ENCODE measurements at regions not wholly inside any gene's neighbourhood (a gene's known extent, or its start where the extent isn't known, plus 50 kb on each side); places are given as distances from the start of the nearest gene placed in this dataset.

DNA sequence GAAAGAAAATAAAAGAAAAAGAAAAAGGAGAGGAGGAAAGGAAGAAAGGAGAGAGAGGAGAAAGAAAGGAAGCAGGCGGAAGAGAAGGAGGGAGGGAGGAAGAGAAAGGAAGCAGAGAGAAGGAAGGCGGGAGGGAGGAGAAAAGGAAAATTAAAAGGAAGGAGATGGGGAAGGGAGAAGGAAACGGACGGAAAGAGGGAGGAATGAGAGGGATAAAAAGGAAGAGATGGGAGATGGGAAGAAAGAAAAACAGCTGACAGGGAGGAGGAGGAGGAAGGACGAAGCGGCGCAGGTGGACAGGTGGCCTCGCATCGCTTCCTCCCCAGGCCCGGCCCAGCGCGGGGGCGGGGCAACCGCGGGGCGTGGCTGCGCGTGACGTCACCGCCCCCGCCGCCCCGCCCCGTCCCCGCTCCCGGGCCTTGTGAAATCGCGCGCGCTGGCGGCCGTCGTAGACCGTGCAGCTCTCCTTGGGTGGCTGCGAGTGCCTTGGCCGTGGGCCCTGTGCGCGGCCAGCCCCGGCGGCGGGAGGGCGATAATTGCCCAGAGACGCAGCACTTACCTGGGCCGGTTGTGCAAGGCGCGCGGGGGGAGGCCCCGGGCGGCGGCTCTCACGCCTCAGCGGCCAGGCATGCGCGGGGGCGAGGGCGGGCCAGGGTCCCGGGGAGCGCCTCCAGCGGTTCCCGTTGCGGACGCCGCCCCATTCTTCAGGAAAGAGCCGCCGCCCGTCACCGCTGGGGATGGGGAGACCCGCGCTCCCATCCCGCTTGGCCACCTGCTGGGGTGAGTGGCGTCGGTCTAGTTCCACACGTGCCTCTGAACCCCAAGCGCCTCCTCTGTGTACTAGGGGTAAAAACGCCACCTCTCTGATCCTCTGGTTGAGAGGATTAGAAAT lies 49.6 kb upstream of the FOXE1 start (continued):
- peak; percentile 27; the same call in 1 of the 2 replicates for TF ChIP-seq CBX1 (IDR thresholded peaks at IDR 0.05; ENCODE audit: low read depth)
- peak; percentile 26 for TF ChIP-seq HNRNPLL (IDR thresholded peaks at IDR 0.05; ENCODE audit: low read depth, low read length, poor library complexity, severe bottlenecking)
- TF ChIP-seq TEAD2 (tag; IDR thresholded peaks at IDR 0.05): no peak
- TF ChIP-seq, protein P1, sequence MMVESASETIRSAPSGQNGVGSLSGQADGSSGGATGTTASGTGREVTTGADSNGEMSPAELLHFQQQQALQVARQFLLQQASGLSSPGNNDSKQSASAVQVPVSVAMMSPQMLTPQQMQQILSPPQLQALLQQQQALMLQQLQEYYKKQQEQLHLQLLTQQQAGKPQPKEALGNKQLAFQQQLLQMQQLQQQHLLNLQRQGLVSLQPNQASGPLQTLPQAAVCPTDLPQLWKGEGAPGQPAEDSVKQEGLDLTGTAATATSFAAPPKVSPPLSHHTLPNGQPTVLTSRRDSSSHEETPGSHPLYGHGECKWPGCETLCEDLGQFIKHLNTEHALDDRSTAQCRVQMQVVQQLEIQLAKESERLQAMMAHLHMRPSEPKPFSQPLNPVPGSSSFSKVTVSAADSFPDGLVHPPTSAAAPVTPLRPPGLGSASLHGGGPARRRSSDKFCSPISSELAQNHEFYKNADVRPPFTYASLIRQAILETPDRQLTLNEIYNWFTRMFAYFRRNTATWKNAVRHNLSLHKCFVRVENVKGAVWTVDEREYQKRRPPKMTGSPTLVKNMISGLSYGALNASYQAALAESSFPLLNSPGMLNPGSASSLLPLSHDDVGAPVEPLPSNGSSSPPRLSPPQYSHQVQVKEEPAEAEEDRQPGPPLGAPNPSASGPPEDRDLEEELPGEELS (CRISPR knock-in tag; IDR thresholded peaks at IDR 0.05; ENCODE audit: borderline replicate concordance): no peak
- no peak for TF ChIP-seq NR1H2 (CRISPR knock-in tag; IDR thresholded peaks at IDR 0.05)
- TF ChIP-seq LCOR (CRISPR knock-in tag; IDR thresholded peaks at IDR 0.05): no peak
- TF ChIP-seq, protein P2, sequence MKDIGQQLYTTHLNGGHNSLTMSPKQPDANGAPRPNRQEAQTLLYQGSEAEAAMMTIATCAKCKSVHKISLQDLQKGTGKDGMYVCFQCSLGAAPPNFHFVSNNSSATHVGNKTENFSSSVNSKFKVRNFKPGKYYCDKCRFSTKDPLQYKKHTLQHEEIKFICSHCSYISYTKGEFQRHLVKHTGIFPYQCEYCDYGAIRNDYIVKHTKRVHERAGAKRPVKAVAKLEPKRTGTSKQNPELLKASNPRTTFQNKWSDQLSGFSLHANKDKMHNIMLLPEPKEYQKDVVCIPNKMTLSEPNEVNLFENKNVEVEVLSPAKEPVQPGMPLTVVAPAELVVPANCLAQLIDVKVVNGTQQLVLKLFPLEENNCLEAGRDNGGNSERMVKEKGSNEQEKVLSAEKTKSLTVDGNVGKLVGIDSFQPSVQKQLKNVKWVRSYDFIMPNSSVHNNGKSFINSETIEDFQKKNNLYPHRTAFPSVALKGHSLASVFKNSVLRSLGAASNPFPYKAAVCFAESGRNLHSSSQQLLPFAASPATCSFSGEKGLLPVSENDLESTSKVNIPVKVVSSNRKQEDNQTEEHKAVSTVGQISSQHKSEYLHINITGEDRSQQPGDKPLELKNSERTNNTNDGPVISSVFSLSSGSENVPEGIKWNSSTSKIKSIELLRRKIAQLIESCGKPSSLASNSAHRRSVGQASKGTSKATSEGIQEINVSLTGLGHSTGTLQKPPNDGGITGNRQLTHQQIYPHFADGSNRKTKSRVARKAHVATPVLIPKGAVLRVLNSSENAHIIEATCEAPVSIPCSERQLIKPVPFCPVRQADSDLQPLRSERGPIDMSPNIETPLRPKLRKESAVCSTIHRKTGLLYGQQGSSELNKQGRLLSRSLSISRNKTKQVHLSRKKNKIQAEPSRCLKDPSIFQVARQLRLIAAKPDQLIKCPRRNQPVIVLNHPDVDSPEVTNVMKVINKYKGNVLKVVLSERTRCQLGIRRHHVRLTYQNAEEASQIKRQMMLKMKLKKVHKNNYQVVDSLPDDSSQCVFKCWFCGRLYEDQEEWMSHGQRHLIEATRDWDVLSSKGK (CRISPR knock-in tag; IDR thresholded peaks at IDR 0.05): no peak
- TF ChIP-seq FIP1L1 (IDR thresholded peaks at IDR 0.05; ENCODE audit: low read depth, low read length, poor library complexity, severe bottlenecking): peak; percentile 19
- TF ChIP-seq MEIS2 (IDR thresholded peaks at IDR 0.05; ENCODE audit: partially characterized antibody): peak; percentile 16
- peak; percentile 75 for TF ChIP-seq CEBPG (CRISPR knock-in tag; IDR thresholded peaks at IDR 0.05)
- peak; percentile 78 to 95 for TF ChIP-seq CEBPG (tag; conservative IDR thresholded peaks at IDR 0.05 in 1 of 2, IDR thresholded peaks at IDR 0.05 in 1 of 2)
- no peak for TF ChIP-seq RBM15 (IDR thresholded peaks at IDR 0.05; ENCODE audit: insufficient read depth, low read length)
- TF ChIP-seq, protein P3, sequence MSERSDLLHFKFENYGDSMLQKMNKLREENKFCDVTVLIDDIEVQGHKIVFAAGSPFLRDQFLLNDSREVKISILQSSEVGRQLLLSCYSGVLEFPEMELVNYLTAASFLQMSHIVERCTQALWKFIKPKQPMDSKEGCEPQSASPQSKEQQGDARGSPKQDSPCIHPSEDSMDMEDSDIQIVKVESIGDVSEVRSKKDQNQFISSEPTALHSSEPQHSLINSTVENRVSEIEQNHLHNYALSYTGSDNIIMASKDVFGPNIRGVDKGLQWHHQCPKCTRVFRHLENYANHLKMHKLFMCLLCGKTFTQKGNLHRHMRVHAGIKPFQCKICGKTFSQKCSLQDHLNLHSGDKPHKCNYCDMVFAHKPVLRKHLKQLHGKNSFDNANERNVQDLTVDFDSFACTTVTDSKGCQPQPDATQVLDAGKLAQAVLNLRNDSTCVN (CRISPR knock-in tag; IDR thresholded peaks at IDR 0.05): peak; percentile 77; the same call in 1 of the 2 replicates
- TF ChIP-seq, protein P4, sequence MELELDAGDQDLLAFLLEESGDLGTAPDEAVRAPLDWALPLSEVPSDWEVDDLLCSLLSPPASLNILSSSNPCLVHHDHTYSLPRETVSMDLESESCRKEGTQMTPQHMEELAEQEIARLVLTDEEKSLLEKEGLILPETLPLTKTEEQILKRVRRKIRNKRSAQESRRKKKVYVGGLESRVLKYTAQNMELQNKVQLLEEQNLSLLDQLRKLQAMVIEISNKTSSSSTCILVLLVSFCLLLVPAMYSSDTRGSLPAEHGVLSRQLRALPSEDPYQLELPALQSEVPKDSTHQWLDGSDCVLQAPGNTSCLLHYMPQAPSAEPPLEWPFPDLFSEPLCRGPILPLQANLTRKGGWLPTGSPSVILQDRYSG (tag; conservative IDR thresholded peaks at IDR 0.05; ENCODE audit: low read depth): no peak
- 0 out of 2 replicates have a peak, but pooled peaks have one; percentile 51 for TF ChIP-seq SMARCA4 (IDR thresholded peaks at IDR 0.05)
- TF ChIP-seq MYNN (IDR thresholded peaks at IDR 0.05): no peak
- TF ChIP-seq MYNN (CRISPR knock-in tag; IDR thresholded peaks at IDR 0.05): no peak
